Fibroblast of skin of right quadriceps (primary cell): ENCODE measurements at regions not wholly inside any gene's neighbourhood (a gene's known extent, or its start where the extent isn't known, plus 50 kb on each side); places are given as distances from the start of the nearest gene placed in this dataset.
A peak's percentile ranks its signal among the peaks of the same experiment; 100 is the strongest.

Experiments used
- DNase-seq: peaks from one replicate; pipeline ENCODE4 v3.0.0-alpha.2; 2013

- no peak for DNase-seq
These were observed 133.8 kb upstream of the TMC3 start for GRCh38 chr15:81507831-81508230.

- DNase-seq: no peak
These were observed 132.9 kb upstream of the TMC3 start for GRCh38 chr15:81506936-81507335.

- DNase-seq: no peak
These were observed 132.1 kb upstream of the TMC3 start for GRCh38 chr15:81506071-81506470.

- peak; percentile 84 for DNase-seq
These were observed 130.3 kb upstream of the TMC3 start for GRCh38 chr15:81504170-81504905.

- peak; percentile 47 for DNase-seq
These were observed 128.4 kb upstream of the TMC3 start for GRCh38 chr15:81502439-81502838.

GRCh38 chr15:81500081-81500480 is 126.1 kb upstream of the TMC3 start:
- DNase-seq: no peak

- no peak for DNase-seq
These were observed 124.3 kb upstream of the TMC3 start for GRCh38 chr15:81498294-81498693.

GRCh38 chr15:81497238-81497637 is 123.2 kb upstream of the TMC3 start:
- DNase-seq: no peak

GRCh38 chr15:81495780-81496467 is 121.9 kb upstream of the TMC3 start:
- no peak for DNase-seq

- DNase-seq: no peak
These were observed 119.1 kb upstream of the TMC3 start for GRCh38 chr15:81492969-81493645.

GRCh38 chr15:81492331-81492968 is 118.4 kb upstream of the TMC3 start:
- peak; percentile 71 for DNase-seq

GRCh38 chr15:81491414-81492096 is 117.5 kb upstream of the TMC3 start:
- DNase-seq: peak; percentile 38

- DNase-seq: no peak
These were observed 111.8 kb upstream of the TMC3 start for GRCh38 chr15:81485806-81486205.

- no peak for DNase-seq
These were observed 110.3 kb upstream of the TMC3 start for GRCh38 chr15:81484086-81484955.

GRCh38 chr15:81483496-81483895 is 109.5 kb upstream of the TMC3 start:
- no peak for DNase-seq

GRCh38 chr15:81481346-81481745 is 107.3 kb upstream of the TMC3 start:
- no peak for DNase-seq

- peak; percentile 61 for DNase-seq
These were observed 106.6 kb upstream of the TMC3 start for GRCh38 chr15:81480645-81481053.

GRCh38 chr15:81478354-81478753 is 104.3 kb upstream of the TMC3 start:
- no peak for DNase-seq

- no peak for DNase-seq
These were observed 101.9 kb upstream of the TMC3 start for GRCh38 chr15:81475926-81476325.

- DNase-seq: peak; percentile 22
These were observed 101.5 kb upstream of the TMC3 start for GRCh38 chr15:81475471-81475870.

- DNase-seq: no peak
These were observed 99.9 kb upstream of the TMC3 start for GRCh38 chr15:81473946-81474345.

GRCh38 chr15:81473177-81473576 is 99.2 kb upstream of the TMC3 start:
- no peak for DNase-seq
